ENCODE measurements at regions not wholly inside any gene's neighbourhood (a gene's known extent, or its start where the extent isn't known, plus 50 kb on each side); places are given as distances from the start of the nearest gene placed in this dataset.

DNA sequence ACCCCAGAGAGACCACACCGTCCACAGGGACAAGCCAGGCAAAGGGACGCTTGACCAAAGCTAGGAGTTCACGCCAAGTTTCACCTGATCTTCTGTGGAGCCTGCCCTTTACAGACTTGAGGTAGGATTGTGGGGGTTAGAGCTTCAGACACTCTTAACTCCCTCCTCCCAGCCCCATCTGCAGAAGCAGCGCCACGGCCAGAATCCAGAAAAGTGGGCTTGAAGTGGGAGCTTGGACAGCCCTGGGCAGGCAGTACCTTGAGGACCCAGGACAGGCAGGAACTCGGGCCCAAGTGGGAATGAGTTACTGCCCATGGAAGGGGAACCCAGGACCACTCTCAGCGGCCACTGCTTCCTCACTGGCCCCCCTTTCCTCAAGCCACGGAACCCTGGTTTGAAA is 695.9 kb downstream of the TBC1D22A start (continued):
- TF ChIP-seq, protein P1, sequence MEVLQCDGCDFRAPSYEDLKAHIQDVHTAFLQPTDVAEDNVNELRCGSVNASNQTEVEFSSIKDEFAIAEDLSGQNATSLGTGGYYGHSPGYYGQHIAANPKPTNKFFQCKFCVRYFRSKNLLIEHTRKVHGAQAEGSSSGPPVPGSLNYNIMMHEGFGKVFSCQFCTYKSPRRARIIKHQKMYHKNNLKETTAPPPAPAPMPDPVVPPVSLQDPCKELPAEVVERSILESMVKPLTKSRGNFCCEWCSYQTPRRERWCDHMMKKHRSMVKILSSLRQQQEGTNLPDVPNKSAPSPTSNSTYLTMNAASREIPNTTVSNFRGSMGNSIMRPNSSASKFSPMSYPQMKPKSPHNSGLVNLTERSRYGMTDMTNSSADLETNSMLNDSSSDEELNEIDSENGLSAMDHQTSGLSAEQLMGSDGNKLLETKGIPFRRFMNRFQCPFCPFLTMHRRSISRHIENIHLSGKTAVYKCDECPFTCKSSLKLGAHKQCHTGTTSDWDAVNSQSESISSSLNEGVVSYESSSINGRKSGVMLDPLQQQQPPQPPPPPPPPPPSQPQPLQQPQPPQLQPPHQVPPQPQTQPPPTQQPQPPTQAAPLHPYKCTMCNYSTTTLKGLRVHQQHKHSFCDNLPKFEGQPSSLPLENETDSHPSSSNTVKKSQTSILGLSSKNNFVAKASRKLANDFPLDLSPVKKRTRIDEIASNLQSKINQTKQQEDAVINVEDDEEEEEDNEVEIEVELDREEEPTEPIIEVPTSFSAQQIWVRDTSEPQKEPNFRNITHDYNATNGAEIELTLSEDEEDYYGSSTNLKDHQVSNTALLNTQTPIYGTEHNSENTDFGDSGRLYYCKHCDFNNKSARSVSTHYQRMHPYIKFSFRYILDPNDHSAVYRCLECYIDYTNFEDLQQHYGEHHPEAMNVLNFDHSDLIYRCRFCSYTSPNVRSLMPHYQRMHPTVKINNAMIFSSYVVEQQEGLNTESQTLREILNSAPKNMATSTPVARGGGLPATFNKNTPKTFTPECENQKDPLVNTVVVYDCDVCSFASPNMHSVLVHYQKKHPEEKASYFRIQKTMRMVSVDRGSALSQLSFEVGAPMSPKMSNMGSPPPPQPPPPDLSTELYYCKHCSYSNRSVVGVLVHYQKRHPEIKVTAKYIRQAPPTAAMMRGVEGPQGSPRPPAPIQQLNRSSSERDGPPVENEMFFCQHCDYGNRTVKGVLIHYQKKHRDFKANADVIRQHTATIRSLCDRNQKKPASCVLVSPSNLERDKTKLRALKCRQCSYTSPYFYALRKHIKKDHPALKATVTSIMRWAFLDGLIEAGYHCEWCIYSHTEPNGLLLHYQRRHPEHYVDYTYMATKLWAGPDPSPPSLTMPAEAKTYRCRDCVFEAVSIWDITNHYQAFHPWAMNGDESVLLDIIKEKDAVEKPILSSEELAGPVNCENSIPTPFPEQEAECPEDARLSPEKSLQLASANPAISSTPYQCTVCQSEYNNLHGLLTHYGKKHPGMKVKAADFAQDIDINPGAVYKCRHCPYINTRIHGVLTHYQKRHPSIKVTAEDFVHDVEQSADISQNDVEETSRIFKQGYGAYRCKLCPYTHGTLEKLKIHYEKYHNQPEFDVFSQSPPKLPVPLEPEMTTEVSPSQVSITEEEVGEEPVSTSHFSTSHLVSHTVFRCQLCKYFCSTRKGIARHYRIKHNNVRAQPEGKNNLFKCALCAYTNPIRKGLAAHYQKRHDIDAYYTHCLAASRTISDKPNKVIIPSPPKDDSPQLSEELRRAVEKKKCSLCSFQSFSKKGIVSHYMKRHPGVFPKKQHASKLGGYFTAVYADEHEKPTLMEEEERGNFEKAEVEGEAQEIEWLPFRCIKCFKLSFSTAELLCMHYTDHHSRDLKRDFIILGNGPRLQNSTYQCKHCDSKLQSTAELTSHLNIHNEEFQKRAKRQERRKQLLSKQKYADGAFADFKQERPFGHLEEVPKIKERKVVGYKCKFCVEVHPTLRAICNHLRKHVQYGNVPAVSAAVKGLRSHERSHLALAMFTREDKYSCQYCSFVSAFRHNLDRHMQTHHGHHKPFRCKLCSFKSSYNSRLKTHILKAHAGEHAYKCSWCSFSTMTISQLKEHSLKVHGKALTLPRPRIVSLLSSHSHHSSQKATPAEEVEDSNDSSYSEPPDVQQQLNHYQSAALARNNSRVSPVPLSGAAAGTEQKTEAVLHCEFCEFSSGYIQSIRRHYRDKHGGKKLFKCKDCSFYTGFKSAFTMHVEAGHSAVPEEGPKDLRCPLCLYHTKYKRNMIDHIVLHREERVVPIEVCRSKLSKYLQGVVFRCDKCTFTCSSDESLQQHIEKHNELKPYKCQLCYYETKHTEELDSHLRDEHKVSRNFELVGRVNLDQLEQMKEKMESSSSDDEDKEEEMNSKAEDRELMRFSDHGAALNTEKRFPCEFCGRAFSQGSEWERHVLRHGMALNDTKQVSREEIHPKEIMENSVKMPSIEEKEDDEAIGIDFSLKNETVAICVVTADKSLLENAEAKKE (CRISPR knock-in tag; IDR thresholded peaks at IDR 0.05): no peak
- TF ChIP-seq POLR2AphosphoS5 (IDR thresholded peaks at IDR 0.05; ENCODE audit: low read depth): no peak

DNA sequence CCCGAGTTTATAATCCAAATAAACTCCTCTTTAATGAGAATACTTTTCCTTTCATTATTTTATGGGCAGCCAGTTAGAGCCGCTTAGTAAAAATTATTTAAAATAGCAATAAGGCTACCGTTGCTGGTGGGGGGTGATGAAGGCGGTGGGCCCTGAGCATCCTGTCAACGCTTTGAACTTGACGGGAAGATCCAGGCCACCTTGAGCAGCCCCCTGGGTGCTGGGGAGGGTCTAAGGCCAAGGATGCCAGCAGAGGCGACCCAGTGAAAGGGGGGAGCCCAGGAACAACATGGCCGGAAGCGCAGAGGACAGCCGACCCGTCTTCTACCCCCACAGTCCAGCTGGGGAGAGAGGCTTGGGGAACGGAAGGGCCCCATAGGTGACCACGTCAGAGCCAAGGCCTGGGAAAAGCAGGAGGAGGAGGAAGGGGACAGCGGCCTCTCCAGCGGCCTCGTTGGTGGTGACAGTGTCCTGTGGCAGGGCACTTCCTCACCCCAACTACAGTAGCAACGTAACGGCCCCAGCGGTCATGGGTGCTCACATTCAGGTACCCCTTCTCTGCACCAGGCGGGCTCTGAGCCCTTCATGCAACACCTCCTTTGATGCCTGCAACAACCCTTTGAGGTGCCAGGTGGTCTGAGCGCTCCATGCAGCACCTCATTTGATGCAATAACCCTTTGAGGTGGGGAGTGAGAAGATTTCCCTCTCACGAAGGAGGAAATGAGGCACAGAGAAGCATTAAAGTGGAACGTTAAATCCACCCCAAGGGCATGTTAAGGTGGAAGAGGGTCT is 695.3 kb downstream of the TBC1D22A start:
- Histone ChIP-seq H3K36me3 (ENCODE audit: insufficient read depth) (peaks cover 7% of the 10 kb centered on the region), H3K79me2 (replicated peaks; ENCODE audit: insufficient read depth) (no peaks in the 10 kb centered on the region), H3K4me3 (no peak overlapping the region), H3K4me2 (no peak overlapping the region), H2AFZ (no peak overlapping the region), H3K9me2 (ENCODE audit: insufficient read depth) (no peaks in the 10 kb centered on the region), H3K4me1 (ENCODE audit: insufficient read depth) (no peaks in the 10 kb centered on the region), H3K27ac (ENCODE audit: low read depth) (no peak overlapping the region), H3K27me3 (ENCODE audit: insufficient read depth) (no peaks in the 10 kb centered on the region), H3F3A (replicated peaks; ENCODE audit: low read depth) (no peaks in the 10 kb centered on the region), H4K20me1 (replicated peaks; ENCODE audit: insufficient read depth) (no peaks in the 10 kb centered on the region)
- Mint-ChIP-seq H3K4me1 (no peaks in the 10 kb centered on the region), H3K9me3 (peaks cover 95% of the 10 kb centered on the region), H3K36me3 (ENCODE audit: low read depth) (peaks cover 46% of the 10 kb centered on the region), H3K4me3 (no peak overlapping the region), H3K27ac (no peak overlapping the region), H3K27me3 (ENCODE audit: insufficient read depth, low read depth, poor library complexity) (peaks cover 4% of the 10 kb centered on the region)
- no peak for ATAC-seq
- DNase-seq (ENCODE audit: low spot score): no peak
- TF ChIP-seq, protein P2, sequence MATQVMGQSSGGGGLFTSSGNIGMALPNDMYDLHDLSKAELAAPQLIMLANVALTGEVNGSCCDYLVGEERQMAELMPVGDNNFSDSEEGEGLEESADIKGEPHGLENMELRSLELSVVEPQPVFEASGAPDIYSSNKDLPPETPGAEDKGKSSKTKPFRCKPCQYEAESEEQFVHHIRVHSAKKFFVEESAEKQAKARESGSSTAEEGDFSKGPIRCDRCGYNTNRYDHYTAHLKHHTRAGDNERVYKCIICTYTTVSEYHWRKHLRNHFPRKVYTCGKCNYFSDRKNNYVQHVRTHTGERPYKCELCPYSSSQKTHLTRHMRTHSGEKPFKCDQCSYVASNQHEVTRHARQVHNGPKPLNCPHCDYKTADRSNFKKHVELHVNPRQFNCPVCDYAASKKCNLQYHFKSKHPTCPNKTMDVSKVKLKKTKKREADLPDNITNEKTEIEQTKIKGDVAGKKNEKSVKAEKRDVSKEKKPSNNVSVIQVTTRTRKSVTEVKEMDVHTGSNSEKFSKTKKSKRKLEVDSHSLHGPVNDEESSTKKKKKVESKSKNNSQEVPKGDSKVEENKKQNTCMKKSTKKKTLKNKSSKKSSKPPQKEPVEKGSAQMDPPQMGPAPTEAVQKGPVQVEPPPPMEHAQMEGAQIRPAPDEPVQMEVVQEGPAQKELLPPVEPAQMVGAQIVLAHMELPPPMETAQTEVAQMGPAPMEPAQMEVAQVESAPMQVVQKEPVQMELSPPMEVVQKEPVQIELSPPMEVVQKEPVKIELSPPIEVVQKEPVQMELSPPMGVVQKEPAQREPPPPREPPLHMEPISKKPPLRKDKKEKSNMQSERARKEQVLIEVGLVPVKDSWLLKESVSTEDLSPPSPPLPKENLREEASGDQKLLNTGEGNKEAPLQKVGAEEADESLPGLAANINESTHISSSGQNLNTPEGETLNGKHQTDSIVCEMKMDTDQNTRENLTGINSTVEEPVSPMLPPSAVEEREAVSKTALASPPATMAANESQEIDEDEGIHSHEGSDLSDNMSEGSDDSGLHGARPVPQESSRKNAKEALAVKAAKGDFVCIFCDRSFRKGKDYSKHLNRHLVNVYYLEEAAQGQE (IDR thresholded peaks at IDR 0.05; ENCODE audit: unreplicated experiment): no peak
- TF ChIP-seq EZH2 (IDR thresholded peaks at IDR 0.05; ENCODE audit: low read depth, unreplicated experiment) (no peak), NANOG (IDR thresholded peaks at IDR 0.05; ENCODE audit: borderline replicate concordance) (no peak)

All from GM23338 (cell line).